Hepatocyte (in vitro differentiated cells): ENCODE measurements at regions not wholly inside any gene's neighbourhood (a gene's known extent, or its start where the extent isn't known, plus 50 kb on each side); places are given as distances from the start of the nearest gene placed in this dataset.
A peak's percentile ranks its signal among the peaks of the same experiment; 100 is the strongest.
"Not testable (repeated sequence)": the region's sequence is repeated elsewhere in the genome, so short reads cannot be mapped to it uniquely, and the experiment has no call there.

Experiments used
- DNase-seq: peaks from one replicate; pipeline ENCODE4 v3.0.0-alpha.2; 2016; ENCODE audit warnings: low spot score
- H2AFZ ChIP-seq: fragments of 200-600 bp; sonication (generic); 2 replicates; pipeline ENCODE4 v1.6.0; 2016; ENCODE audit warnings: antibody characterized with exemption, mild to moderate bottlenecking
- H3K27ac ChIP-seq: fragments of 200-600 bp; sonication (generic); 2 replicates; pipeline ENCODE4 v1.5.1; 2016; ENCODE audit warnings: mild to moderate bottlenecking
- H3K27me3 ChIP-seq: fragments of 200-600 bp; sonication (generic); 2 replicates; pipeline ENCODE4 v1.6.1; 2016
- H3K36me3 ChIP-seq: fragments of 200-600 bp; sonication (generic); replicated peaks from 2 replicates; pipeline ENCODE4 v1.5.1; 2016; ENCODE audit warnings: low read depth; ENCODE audit not compliant: insufficient read depth
- H3K4me1 ChIP-seq: fragments of 200-600 bp; sonication (generic); 2 replicates; pipeline ENCODE4 v1.5.1; 2016; ENCODE audit warnings: mild to moderate bottlenecking, moderate library complexity; ENCODE audit not compliant: insufficient read depth
- H3K4me2 ChIP-seq: fragments of 200-600 bp; sonication (generic); 2 replicates; pipeline ENCODE4 v1.6.0; 2016
- H3K4me3 ChIP-seq: fragments of 200-600 bp; sonication (generic); 2 replicates; pipeline ENCODE4 v1.5.1; 2016; ENCODE audit warnings: mild to moderate bottlenecking
- H3K79me2 ChIP-seq: fragments of 200-600 bp; sonication (generic); 2 replicates; pipeline ENCODE4 v1.6.0; 2017; ENCODE audit warnings: mild to moderate bottlenecking
- H3K9me2 ChIP-seq: fragments of 200-600 bp; sonication (generic); replicated peaks from 2 replicates; pipeline ENCODE4 v1.6.0; 2017; ENCODE audit warnings: mild to moderate bottlenecking; ENCODE audit not compliant: insufficient read depth
- H3K9me3 ChIP-seq: fragments of 200-600 bp; sonication (generic); 2 replicates; pipeline ENCODE4 v1.5.1; 2016; ENCODE audit warnings: low read depth, mild to moderate bottlenecking
- H4K20me1 ChIP-seq: fragments of 200-600 bp; sonication (generic); 2 replicates; pipeline ENCODE4 v1.6.0; 2016; ENCODE audit warnings: mild to moderate bottlenecking; ENCODE audit not compliant: insufficient read depth, poor library complexity, severe bottlenecking
- CTCF ChIP-seq: fragments of 200-600 bp; sonication (generic); IDR thresholded peaks from 2 replicates; pipeline ENCODE4 v1.5.1; 2016; ENCODE audit warnings: antibody characterized with exemption, mild to moderate bottlenecking; ENCODE audit not compliant: poor library complexity
- EZH2 ChIP-seq: fragments of 200-600 bp; sonication (generic); IDR thresholded peaks from 2 replicates; pipeline ENCODE4 v1.6.1; 2016; ENCODE audit warnings: antibody characterized with exemption, mild to moderate bottlenecking, borderline replicate concordance
- EZH2phosphoT487 ChIP-seq: fragments of 200-600 bp; sonication (generic); IDR thresholded peaks from one replicate; pipeline ENCODE4 v1.6.1; 2018; ENCODE audit warnings: antibody characterized with exemption, mild to moderate bottlenecking, low read depth, moderate library complexity; ENCODE audit not compliant: unreplicated experiment, severe bottlenecking
- WGBS: methylation state at CpG from one replicate; pipeline ENCODE4 v1.1.6; 2016; ENCODE audit warnings: low lambda C conversion rate; ENCODE audit errors: missing lambda C conversion rate; 5-methylcytosine and 5-hydroxymethylcytosine counted together

GRCh38 chr2:39981883-39982311 is 202.8 kb upstream of the THUMPD2 start:
- Histone ChIP-seq H3K9me3 (no peaks in the 10 kb centered on the region), H3K36me3 (no peaks in the 10 kb centered on the region), H4K20me1 (no peaks in the 10 kb centered on the region), H3K4me1 (peaks cover 3% of the 10 kb centered on the region), H3K79me2 (no peaks in the 10 kb centered on the region), H3K27ac (peak overlapping the region; percentile 37), H3K4me3 (no peak overlapping the region), H3K9me2 (no peaks in the 10 kb centered on the region), H3K27me3 (no peaks in the 10 kb centered on the region), H2AFZ (no peak overlapping the region), H3K4me2 (no peak overlapping the region)
- TF ChIP-seq EZH2 (no peak), EZH2phosphoT487 (no peak), CTCF (no peak)
- peak; percentile 24 for DNase-seq
- WGBS, result 53% methylated on average over 3 of the region's 3 CpGs

- H3K4me2 ChIP-seq, result no peak overlapping the region
- no peaks in the 10 kb centered on the region for H3K9me2 ChIP-seq
- H3K9me3 ChIP-seq, result no peaks in the 10 kb centered on the region
- DNase-seq, result no peak
- no peaks in the 10 kb centered on the region for H3K36me3 ChIP-seq
- no peaks in the 10 kb centered on the region for H3K4me1 ChIP-seq
- H2AFZ ChIP-seq, result no peak overlapping the region
- TF ChIP-seq EZH2phosphoT487, result no peak
- TF ChIP-seq CTCF, result no peak
- TF ChIP-seq EZH2, result no peak
- H4K20me1 ChIP-seq, result no peaks in the 10 kb centered on the region
- no peaks in the 10 kb centered on the region for H3K79me2 ChIP-seq
- H3K4me3 ChIP-seq, result no peak overlapping the region
- H3K27ac ChIP-seq, result no peak overlapping the region
- WGBS, result 61% methylated on average over 3 of the region's 3 CpGs
- no peaks in the 10 kb centered on the region for H3K27me3 ChIP-seq
Measured at GRCh38 chr2:39975476-39976020, 196.5 kb upstream of the THUMPD2 start.

GRCh38 chr2:39968037-39968436 is 189.0 kb upstream of the THUMPD2 start:
- Histone ChIP-seq H3K27ac (no peak overlapping the region), H3K9me3 (no peaks in the 10 kb centered on the region), H4K20me1 (no peaks in the 10 kb centered on the region), H3K79me2 (no peaks in the 10 kb centered on the region), H3K27me3 (no peaks in the 10 kb centered on the region), H3K4me2 (no peak overlapping the region), H3K9me2 (no peaks in the 10 kb centered on the region), H3K4me3 (no peak overlapping the region), H3K4me1 (no peaks in the 10 kb centered on the region), H3K36me3 (no peaks in the 10 kb centered on the region), H2AFZ (no peak overlapping the region)
- no peak for DNase-seq
- TF ChIP-seq EZH2 (no peak), CTCF (no peak), EZH2phosphoT487 (no peak)
- 87% methylated on average over 1 of the region's 1 CpG for WGBS

GRCh38 chr2:39960681-39961080 is 181.6 kb upstream of the THUMPD2 start:
- not testable (repeated sequence) for H3K9me3 ChIP-seq, H3K9me2 ChIP-seq, H3K4me2 ChIP-seq, H4K20me1 ChIP-seq, H3K36me3 ChIP-seq, H3K27me3 ChIP-seq, H3K79me2 ChIP-seq, DNase-seq, H2AFZ ChIP-seq, H3K4me1 ChIP-seq, H3K27ac ChIP-seq, H3K4me3 ChIP-seq
- 92% methylated on average over 7 of the region's 7 CpGs for WGBS
